ENCODE measurements at regions not wholly inside any gene's neighbourhood (a gene's known extent, or its start where the extent isn't known, plus 50 kb on each side); places are given as distances from the start of the nearest gene placed in this dataset.
A peak's percentile ranks its signal among the peaks of the same experiment; 100 is the strongest.

DNA sequence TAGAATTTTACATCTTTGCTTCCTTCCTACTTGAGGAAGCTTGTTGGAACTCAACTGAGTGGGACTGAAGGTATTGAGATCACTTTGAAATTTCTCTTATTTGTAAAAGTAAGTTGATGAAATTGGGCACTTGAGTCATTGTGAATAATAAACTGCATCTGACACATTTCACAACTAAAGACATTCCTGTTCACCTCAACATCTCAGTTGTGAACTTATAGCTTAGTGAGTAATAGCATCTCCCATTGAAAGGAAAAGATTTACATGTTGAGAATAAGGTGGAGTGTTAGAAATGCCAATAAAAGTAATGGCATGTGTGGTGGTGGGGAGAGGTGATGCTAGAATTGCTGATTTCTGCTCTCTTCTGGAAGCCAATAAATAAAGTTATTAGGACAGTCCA, 145.0 kb downstream of the SLC24A2 start:
- H3K36me3 ChIP-seq (replicated peaks in 1 of 2): no peaks in the 10 kb centered on the region
- H3K4me3 ChIP-seq: no peak overlapping the region
- H3K27me3 ChIP-seq: no peaks in the 10 kb centered on the region
- intact Hi-C loops (cut with DNase I): no loop called here
- TF ChIP-seq POLR2A (IDR thresholded peaks at IDR 0.05): no peak
- H3K4me1 ChIP-seq (replicated peaks in 1 of 2): peaks cover 0 to 3% of the 10 kb centered on the region in 2 donors
- H3K27ac ChIP-seq: no peak overlapping the region
- no peaks in the 10 kb centered on the region for H3K9me3 ChIP-seq (replicated peaks in 1 of 3)
- no peak for DNase-seq

DNA sequence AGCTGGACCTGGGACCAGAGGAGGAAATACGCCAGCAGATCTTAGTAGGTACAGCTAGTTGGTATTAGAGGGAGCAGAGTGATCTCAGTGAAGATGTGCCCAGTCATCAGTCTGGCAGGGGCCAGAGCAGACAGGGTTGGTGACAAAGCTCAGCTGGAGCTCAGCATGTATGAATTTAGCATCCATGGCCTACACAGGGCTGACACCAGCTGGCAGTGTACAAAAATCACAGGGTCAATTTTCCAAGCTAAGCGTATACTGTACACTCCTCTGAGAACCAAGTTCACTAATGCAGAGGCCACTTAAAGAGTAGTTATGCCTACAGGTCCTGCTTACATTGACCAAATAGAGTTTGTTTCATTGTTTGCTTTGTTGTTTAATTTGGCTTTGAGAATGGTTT, 146.6 kb downstream of the SLC24A2 start:
- intact Hi-C loops (cut with DNase I): no loop called here
- Histone ChIP-seq H3K4me1 (replicated peaks in 1 of 2) (no peaks in the 10 kb centered on the region), H3K27ac (no peak overlapping the region), H3K36me3 (replicated peaks in 1 of 2) (no peaks in the 10 kb centered on the region), H3K9me3 (replicated peaks in 1 of 3) (no peaks in the 10 kb centered on the region), H3K4me3 (no peak overlapping the region), H3K27me3 (no peaks in the 10 kb centered on the region)
- 64 to 85% (median 79%) methylated on average over 2 of the region's 2 CpGs for WGBS, 4 donors
- TF ChIP-seq, protein P1, sequence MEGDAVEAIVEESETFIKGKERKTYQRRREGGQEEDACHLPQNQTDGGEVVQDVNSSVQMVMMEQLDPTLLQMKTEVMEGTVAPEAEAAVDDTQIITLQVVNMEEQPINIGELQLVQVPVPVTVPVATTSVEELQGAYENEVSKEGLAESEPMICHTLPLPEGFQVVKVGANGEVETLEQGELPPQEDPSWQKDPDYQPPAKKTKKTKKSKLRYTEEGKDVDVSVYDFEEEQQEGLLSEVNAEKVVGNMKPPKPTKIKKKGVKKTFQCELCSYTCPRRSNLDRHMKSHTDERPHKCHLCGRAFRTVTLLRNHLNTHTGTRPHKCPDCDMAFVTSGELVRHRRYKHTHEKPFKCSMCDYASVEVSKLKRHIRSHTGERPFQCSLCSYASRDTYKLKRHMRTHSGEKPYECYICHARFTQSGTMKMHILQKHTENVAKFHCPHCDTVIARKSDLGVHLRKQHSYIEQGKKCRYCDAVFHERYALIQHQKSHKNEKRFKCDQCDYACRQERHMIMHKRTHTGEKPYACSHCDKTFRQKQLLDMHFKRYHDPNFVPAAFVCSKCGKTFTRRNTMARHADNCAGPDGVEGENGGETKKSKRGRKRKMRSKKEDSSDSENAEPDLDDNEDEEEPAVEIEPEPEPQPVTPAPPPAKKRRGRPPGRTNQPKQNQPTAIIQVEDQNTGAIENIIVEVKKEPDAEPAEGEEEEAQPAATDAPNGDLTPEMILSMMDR (IDR thresholded peaks at IDR 0.05): no peak
- TF ChIP-seq POLR2A (IDR thresholded peaks at IDR 0.05): no peak
- DNase-seq: peak in 2 of 7 donors; percentile 5 to 18

DNA sequence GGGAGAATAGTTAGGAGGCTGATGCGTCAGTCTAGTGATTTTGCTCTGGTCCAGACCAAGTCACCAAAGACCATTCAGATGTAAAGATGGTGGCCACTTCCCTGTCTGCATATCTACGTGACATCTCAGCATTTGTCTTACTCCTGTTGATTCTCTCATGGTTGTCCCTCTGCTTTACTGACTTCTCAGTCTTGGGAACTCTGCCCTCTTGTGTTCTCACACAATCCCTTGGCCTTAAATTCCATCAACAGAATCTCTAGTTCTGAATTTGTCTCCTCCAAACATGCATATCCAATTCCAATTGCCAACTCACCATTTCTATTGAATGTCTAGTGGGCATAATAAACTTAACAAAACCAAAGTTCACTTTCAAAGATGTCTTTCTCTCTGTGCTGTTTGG, 147.8 kb downstream of the SLC24A2 start:
- TF ChIP-seq, protein P1 (IDR thresholded peaks at IDR 0.05): peak in 2 of 6 experiments; percentile 16 to 27
- no peak for TF ChIP-seq POLR2A (IDR thresholded peaks at IDR 0.05)
- Histone ChIP-seq H3K4me1 (replicated peaks in 1 of 2) (no peaks in the 10 kb centered on the region), H3K27ac (no peak overlapping the region), H3K4me3 (no peak overlapping the region), H3K27me3 (no peaks in the 10 kb centered on the region), H3K36me3 (replicated peaks in 1 of 2) (no peaks in the 10 kb centered on the region), H3K9me3 (replicated peaks in 1 of 3) (no peaks in the 10 kb centered on the region)
- peak in 1 of 7 donors; percentile 8 for DNase-seq
- intact Hi-C loops (cut with DNase I): no loop called here
- WGBS, 4 donors: 68 to 76% (median 72%) methylated on average over 2 of the region's 2 CpGs

DNA sequence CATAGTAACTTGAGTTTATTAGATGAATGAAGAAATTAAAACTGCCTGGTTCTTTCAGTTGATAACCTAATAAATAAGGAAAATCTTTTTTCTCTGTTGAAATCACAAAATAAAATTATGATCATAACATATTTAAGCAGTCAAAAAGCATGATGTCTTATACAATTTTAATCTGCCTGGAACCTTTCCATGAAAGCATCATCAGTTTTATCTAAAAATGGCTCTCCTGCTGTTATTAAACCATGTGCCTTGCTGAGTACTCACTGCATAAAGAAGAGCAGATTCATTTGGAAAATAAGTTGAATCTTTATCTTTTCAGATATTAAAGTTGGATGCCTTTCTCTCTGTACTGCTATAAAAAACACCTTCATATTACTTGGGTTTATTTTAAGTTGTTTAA, 148.8 kb downstream of the SLC24A2 start:
- Histone ChIP-seq H3K9me3 (replicated peaks in 1 of 3) (no peaks in the 10 kb centered on the region), H3K27me3 (no peaks in the 10 kb centered on the region), H3K36me3 (replicated peaks in 1 of 2) (no peaks in the 10 kb centered on the region), H3K4me3 (no peak overlapping the region), H3K27ac (no peak overlapping the region), H3K4me1 (replicated peaks in 1 of 2) (no peaks in the 10 kb centered on the region)
- no peak for DNase-seq
- TF ChIP-seq, protein P1 (IDR thresholded peaks at IDR 0.05): no peak
- no peak for TF ChIP-seq POLR2A (IDR thresholded peaks at IDR 0.05)
- intact Hi-C loops (cut with DNase I): no loop called here

DNA sequence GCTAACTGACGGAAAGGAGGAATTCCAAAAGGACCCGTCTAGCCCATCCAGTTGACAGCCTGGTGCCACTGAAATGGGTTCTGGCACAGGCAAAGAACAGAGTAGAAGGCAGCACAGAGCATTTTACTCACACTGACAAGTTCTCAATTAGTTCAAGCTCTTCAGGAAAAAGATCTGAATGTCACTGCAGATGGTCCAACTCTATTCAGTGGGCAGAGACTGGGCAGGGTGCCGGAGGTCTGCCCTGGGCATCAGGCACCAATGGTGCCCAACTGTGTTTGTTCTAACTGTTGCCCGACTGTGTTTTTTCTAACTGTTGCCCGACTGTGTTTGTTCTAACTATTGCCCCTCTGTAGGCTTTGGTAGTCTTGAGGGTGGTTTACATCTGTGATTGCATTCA, 151.8 kb downstream of the SLC24A2 start:
- 73 to 83% (median 80%) methylated on average over 5 of the region's 5 CpGs for WGBS, 4 donors
- H3K9me3 ChIP-seq (replicated peaks in 1 of 3): no peaks in the 10 kb centered on the region
- H3K4me1 ChIP-seq (replicated peaks in 1 of 2): no peaks in the 10 kb centered on the region
- H3K36me3 ChIP-seq (replicated peaks in 1 of 2): no peaks in the 10 kb centered on the region
- intact Hi-C loops (cut with DNase I): no loop called here
- no peak for DNase-seq
- no peaks in the 10 kb centered on the region for H3K27me3 ChIP-seq
- TF ChIP-seq POLR2A (IDR thresholded peaks at IDR 0.05): no peak
- TF ChIP-seq, protein P1 (IDR thresholded peaks at IDR 0.05): no peak
- no peak overlapping the region for H3K4me3 ChIP-seq
- no peak overlapping the region for H3K27ac ChIP-seq
